Dermis blood vessel endothelial cell (primary cell): ENCODE measurements at regions not wholly inside any gene's neighbourhood (a gene's known extent, or its start where the extent isn't known, plus 50 kb on each side); places are given as distances from the start of the nearest gene placed in this dataset.
"Not testable (repeated sequence)": the region's sequence is repeated elsewhere in the genome, so short reads cannot be mapped to it uniquely, and the experiment has no call there.

Source experiments
- DNase-seq: peaks from one replicate; pipeline ENCODE4 v3.0.0; 2010

DNA sequence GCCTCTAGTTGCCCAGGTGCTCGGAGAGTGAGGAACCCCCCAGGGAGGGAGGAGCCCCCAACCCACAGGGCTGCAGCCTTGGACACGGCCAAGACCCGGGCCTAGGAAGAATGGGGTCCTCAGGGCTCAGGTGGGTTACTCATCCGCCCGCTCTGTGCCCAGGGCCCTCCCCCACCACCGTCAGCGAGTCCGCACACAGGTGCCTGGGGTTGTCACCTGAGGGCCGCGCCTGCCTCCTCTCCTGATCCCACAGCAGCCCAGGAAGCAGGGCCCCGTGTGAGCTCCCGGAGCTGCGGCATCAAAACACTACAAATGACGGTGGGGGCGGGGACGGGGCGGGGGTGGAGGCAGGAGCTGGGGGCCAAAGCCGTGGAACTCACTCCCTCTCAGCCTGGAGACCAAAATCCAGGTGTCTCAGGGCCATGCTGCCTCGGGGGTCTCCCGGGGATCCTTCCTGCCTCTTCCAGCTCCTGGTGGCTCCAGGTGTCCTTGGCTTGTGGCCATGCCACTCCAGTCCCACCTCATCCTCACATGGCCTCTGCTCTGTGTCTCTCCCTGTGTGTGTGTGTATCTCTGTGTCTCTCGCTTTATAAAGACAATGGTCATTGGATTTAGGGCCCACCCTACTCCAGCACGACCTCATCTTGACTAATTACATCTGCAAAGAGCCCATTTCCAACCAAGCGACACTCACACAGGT is 172.7 kb downstream of the NPIPB11 start:
- DNase-seq: not testable (repeated sequence)

DNA sequence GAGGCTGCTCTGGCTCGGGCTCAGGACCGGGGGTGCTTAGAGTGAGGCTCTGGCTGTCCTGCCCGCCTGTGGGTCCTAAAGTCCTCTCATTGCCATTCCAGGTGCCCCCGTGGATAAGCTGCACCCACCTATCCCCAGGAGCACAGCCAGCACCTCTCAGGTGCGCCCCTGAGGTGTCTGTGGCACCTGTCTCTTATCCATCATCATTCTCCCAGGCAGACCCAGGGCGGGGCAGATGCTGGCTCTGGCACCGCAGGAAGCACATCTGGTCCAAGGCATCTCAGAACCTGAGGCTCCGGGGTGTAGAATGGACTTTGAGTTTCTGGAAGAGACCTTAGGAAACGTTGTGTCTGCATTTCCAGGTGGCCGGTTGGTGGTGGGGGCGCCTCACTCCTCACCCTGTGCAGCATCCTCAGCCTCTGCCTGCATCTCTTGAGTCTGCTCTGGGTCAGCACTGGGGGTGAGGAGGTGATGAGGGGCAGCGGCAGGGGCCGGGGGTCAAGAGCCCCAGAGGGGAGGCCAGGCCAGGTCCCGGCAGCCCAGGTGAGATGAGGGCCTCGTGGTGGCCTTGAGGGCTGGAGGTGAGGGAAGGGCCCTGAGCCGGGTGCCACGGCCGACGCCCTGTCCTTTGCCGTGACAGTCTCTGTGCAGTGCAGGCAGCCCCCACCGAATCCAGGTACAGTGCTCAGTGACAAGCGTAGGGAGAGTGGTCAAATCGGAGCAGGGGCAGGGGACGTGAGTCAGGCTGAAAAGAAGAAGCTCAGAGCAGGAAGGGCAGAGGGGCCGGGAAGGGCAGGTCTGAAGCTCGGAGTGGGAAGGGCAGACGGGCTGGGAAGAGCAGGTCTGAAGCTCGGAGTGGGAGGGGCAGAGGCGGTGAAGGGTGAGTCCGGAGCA is 173.5 kb downstream of the NPIPB11 start:
- DNase-seq: no peak

DNA sequence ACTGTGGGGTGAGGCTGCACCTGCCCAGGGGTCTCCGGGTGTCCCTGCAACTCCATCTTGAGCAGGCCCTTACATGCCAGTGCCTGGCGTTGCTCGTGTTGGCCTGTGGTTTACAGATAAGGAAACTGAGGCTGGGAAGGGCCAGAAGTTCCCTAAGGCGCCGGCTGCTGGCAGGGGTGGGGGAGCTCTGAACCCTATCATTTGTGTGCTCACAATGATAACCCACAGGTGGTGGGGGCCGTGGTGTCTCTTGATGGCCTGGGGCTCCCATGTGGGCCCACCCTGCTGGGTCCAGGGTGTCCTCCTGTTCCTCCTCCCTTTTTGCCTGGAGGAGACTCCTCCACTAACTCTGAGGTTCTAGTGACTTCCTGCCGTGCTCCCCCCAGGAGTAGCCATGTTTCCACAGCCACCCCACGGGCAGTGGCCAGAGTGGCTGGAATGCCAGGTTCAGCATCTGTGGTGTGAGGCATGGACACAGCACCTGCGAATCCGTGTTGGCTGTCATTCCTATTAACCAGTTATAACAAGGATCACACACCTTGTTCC is 174.3 kb downstream of the NPIPB11 start:
- DNase-seq: not testable (repeated sequence)

DNA sequence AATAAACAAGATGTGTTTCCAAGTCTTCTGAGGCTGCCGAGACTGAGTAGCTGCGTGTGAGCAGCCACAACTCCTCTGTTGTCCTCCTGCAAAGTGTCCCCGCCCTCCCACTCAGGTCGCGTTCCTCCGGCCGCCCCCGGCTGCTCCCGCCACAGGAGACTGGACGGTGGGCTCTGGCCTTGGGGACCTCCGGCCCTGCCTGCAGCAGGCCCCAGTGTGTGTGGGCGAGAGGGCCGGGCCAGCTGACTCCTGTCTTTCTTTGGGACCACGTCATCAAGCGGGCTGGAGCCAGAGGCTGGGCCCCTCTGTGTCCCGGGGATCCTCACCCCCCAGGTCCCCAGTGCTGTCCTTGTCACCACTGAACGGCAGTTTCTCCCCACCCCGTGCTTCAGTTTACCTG is 175.3 kb downstream of the NPIPB11 start:
- no peak for DNase-seq

DNA sequence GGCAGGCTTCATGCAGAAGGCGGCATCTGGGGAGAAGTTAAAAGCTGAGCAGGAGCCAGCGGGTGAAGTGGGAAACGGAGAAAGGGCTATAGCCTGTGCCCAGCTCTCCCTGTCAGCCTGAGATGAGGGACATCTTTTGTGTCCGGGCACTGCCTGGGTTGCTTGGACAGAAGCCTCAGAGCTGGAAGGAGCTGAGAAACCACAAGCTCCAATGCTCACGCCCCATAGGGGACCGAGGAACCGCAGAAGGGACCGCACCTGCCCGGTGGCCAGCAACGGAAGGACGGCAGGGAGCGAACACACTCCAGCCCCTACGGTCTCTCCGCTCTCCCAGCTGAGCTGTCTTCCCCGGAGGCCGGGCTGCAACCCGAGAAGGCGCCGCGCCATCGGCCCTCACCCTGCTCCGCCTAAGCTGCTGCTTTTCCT is 175.8 kb downstream of the NPIPB11 start:
- no peak for DNase-seq

DNA sequence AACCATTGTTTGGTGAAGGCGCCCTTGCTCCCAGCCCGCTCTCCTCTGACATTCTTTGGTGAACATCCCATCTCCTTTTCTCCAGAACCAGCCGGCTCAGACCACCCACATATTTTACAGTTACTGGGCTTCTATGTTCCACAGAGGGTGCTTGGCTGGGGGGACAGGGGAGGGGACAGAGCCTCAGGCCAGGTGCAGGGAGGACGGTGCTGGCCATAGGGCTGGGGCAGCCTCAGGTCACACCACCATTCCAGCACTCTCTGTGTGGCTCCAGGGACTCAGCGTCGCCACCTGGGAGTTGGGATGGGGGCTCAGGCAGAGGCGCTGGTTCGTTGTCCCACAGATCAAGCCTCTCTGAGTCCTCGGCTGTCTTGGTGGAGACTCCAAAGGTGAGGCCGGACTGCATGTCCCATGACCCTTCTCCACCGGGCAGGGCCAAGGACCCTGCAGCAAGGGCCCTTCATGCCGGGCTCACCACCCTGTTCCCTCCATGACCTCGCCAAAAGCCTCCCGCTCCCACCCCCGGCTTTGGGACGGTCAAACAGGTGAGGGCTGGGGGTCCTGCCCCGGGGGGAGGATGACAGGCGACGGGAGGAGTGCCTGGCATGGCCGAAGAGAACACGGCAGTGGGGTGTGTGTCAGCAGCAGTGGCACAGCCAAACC is 176.4 kb downstream of the NPIPB11 start:
- not testable (repeated sequence) for DNase-seq

DNA sequence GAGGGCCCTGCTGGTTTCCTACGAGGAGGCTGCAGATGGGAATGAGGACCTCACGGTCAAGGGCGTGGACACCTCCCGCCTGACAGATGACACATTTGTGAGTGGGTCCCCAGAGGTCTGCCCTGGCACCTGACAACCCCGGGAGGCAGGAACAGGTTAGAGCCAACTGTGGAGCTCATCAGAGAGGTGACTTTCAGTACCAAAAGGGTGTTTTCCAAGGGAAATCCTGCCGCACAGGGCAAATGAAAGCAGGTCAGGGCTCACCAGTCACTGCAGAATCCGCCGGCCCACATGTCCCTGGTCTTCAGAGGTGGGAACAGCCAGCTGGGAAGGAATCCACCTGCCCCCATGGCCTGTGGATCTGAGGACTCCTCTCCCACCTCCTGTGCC is 176.9 kb downstream of the NPIPB11 start:
- DNase-seq: peak; percentile 25

DNA sequence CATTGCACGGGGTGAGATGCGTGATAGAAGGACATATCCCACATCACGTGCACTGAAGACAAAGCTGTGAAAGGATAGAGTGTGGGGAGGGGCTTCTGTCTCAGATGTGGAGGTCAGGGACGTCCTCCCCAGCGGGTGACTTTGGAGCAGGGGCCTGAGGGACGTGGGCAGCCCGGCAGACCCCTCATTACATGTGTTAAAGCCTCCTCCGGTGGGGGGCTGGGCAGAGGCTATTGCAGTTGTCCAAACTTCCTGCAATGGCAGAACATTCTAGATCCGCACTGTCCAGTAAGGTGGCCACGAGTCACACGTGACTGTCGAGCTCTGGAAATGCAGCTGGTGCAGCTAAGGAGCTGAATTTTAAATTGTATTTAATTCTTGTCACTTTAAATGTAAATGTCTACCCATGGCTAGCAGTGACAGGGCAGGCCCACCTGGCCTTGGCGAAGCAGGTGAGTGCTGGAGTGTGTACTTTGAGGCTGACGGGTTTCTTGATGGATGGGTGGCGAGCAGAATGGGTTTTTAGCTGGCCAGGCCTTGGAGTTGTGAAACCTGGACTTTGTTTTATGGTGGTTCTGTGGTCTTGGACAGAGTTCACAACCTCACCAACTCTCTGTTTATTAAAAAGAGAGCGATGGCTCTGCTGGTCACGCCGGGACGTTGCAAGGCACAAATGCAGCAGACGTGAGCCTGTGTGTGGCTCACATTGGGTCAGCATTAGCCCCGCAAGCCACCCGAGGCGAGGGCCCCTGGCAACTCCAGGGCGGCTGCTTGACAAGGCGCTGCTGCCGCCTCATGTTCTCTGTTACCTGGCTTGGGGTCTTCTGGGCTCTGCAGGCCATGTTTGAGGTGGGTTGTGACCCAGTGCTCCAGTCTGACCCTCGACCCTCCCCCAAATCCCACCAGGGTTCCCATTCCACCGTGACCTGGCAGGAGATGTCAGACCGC is 177.6 kb downstream of the NPIPB11 start:
- DNase-seq: not testable (repeated sequence)

DNA sequence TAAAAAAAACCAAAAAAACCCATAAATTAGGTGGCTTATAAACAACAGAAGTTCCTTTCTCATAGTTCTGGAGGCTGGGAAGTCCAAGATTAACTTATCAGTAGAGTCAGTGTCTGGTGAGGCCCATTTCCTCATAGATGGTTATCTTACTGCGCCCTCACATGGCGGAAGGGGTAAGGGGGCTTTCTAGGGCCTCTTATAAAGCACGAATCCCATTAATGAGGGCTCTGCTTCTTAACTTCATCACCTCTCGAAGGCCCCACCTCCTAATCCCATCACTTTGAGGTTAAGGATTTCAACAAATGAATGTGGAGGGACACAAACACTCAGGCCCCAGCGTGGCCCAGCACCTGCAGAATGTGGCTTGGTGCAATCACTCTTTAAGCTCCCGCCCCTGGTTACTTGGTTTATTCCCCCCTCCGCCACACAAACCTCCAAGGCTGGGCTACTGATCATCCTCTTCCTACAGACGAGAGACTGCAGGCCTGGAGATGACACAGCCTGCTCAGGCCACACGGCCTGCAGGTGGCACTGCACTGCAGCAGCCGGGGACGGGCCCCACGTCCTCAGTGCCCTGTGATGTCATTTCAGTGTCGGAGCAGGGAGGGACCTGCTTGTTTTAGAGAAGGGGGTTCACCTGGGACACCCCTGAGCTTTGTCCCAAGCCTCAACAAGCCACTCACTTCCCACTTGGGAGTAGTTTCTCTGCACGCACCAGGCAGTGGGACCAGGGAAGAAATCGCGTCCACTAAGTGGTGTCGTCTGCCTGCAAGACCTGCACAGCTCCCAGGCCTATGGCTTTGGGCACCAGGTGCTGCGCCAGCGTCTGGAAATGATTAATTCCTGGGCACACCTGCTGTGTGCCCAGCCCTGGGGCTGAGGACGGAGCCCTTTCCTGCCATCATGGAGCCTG is 178.5 kb downstream of the NPIPB11 start:
- peak; percentile 77 for DNase-seq

DNA sequence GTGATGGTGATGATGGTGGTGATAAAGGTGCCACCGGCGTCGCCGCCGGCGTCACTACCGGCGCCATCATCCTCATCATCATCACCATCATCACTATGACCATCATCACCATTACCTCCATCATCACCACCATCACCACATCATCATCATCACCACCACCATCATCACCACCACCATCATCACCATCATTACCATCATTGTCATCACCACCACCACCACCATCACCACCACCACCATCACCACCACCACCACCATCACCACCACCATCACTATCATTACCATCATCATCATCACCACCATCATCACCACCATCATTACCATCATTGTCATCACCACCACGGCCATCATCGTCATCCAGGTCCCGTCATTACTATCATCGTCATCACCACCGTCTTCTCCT is 179.7 kb downstream of the NPIPB11 start:
- no peak for DNase-seq

DNA sequence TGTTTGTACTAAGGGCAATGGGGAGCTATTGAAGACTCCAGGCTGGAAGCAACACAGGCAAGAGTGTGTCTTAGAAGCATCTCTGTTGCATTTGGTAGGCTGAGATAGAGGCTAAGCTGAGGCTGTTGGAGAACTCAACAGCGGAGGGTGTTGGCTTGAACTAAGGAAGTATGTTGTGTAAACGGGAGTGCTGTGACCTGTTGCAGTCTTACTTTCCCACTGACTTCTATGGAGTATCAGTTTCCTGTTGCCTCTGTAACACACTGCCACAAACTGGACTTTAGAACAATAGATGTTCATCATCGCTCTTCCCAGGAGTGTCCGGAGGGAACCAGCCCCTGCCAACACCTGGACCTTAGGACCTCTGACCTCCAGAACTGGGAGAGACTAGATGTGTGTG is 181.8 kb downstream of the NPIPB11 start:
- peak; percentile 75 for DNase-seq

DNA sequence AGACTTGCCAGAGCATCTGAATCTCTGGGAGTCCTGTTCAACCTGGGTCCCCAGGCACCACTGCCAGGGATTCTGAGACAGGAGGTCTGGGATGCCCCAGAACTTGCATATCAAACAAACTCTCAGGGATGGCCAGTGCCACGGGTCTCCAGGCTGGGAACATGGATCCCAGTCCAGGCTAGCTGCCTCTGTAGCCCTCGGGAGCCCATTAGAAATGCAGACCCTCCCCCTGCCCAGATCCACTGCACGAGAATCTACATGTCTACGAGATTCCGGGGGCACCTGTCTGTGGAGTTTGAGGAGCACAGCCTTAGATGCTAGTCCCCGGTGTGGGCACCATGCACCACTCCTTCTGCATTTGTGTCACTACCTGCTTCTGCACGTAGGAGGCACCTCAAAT is 183.9 kb downstream of the NPIPB11 start:
- not testable (repeated sequence) for DNase-seq

DNA sequence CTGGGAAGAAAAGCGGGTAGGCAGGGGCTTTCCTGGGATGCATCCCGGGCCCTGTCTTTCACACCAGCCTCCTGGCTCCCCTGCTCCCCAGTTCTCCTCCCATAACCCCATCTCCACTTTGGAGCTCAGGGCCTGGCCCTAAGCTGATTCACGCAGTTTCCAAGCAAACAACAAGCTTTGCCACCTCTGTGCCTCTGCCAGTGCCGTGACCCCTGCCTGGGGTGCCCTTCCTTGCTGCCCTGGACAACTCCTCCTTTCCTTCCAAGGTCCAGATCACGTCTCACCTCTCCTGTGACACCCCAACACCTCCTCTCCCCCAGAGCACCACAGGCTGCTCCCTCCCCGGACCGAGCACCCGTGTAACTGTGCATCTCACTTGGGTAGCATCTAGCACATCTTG is 184.5 kb downstream of the NPIPB11 start:
- not testable (repeated sequence) for DNase-seq

DNA sequence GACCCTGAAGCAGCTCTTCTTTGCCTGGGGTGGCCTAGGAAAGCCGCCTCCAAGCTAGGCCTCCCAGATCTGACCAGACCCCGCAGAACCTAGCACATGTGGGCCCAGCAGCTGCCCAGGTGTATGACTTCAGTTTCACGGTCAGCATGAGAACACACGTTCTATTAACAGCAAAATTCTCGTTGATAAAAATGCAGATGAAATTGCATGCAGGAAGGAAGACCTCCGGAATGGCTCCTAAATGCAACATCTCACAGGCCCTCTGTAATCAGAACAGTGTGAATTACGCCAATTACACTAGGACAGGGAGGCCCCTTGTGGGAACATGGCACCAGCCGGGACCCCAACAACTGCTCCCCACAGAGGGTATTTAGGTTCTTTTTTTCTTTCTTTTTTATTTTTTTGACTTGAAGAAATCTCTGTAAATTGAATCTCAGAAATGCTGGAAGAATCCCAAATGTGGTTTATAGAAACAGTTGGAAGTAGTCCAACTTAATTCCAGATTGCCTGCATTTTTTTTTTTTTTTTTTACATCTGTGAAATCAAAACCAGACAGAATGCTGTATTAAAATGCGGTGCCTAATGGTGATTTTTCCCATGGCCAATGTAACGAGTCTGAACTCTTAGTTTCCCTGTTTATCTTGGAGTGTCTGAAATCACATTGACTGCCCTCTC is 185.1 kb downstream of the NPIPB11 start:
- DNase-seq: peak; percentile 19

DNA sequence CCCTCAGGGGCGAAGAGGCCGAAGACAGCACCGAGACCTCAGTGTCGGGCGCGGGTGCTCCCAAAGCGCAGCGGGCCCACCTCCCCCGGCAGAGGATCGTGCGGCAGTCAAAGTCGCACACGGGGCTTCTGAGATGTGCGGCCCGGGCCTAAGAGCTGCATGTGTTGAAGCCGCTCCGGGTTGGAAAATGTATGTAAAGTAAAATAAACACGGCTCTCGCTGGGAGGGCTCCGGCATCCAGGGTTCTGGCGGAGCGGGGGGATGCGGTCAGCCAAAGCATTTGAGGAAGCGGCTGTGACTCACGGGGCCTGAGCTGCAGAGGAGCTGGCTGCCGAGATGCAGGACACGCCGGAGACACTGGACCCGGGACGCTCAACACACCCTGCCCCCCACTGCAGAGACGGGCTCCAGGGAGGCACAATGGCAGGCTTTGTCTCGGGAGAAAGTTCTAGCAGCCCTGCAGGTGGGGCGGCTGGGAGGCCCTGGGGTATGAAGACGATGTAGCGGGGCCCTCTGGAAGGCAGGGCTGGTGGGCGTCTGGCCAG is 185.8 kb downstream of the NPIPB11 start:
- DNase-seq: peak; percentile 15

DNA sequence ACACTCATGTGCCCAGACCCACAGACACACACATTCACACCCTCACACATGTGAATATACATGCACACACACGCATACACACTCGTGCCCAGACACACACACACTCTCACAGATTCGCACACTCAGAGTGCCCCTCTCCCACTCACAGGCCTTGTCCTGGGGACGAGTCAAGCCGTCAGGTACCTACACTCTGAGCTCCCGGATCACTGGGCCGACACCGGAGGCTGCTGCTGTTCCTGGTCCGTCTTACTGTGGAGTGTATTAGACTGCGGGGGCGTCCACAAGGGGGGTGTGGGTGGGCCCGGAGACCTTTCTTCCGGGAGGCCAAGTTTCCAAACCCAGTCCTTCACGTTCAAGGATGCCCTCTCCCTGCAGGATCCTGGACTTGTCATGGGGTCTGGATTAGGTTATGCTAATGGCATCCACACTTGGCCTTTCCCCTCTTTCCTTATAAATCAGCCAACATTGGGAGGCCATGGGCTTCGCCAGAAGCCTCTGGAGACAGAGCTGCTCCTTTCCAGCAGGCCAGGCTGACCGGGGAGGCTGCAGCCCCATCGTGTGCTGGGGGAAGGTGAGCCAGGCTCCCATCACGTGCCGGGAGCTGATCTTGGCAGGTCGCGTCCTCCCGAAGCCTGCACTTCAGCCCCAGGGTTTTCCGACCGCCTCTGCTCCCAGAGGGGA is 186.4 kb downstream of the NPIPB11 start:
- not testable (repeated sequence) for DNase-seq

DNA sequence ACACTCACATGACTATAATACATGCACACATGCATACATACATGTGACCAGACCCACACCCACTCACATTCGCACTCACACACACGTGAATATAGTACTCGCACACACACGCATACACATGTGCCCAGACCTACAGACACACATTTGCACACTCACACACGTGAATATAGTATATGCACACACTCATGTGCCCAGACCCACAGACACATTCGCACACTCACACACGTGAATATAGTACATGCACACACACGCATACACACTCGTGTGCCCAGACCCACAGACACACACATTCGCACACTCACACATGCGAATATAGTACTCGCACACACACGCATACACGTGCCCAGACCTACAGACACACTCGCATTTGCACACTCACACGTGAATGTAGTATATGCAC is 186.9 kb downstream of the NPIPB11 start:
- DNase-seq: not testable (repeated sequence)

DNA sequence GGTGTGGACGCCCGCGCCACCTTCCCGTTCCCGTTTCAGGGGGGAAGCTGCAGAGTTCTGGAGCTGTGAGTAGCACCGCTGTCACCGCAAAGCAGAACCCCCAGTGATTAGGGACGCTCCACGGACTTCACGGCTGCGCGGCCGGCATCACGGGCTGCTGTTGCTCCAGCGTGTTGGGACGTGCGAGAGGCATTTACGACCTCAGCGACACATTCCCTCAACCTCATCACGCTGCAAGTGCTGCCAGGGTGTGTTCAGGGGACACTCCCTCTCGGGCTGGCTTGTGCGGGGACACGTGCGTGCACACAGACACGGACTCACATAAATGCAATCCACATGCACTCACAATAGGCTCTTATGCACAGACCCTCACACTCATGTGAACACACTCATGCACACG is 187.9 kb downstream of the NPIPB11 start:
- DNase-seq: not testable (repeated sequence)

DNA sequence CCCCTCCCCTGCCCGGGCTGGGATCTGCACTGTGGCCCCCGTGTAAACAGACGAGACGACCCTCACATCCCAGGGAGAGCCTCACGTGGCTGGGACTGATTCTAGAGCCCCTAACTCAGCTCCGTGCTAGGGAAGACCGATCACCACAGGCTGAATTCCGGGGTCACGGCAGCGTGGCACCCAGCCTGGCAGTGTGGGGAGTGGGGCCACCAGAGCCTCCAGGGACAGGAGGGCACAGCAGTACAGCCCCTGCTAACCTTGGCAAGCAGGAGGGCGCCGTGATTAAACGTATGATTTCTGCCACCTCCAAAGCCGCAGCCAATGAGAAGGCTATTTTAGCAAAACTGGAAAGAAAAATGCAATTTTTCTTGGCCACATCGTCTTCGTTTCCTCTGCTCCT is 188.3 kb downstream of the NPIPB11 start:
- not testable (repeated sequence) for DNase-seq
